Body of pancreas (tissue), 4 donors: ENCODE measurements at regions not wholly inside any gene's neighbourhood (a gene's known extent, or its start where the extent isn't known, plus 50 kb on each side); places are given as distances from the start of the nearest gene placed in this dataset.

Source experiments
- CTCF ChIP-seq, 7 experiments: fragments of 450-650 bp in 4 of 7; fragments of 200-600 bp in 3 of 7; sonication (generic) in 3 of 7; IDR thresholded peaks; one replicate each; pipeline ENCODE4 v1.5.1; 2016 to 2019; ENCODE audit warnings: antibody characterized with exemption in 7 of 7
- POLR2A ChIP-seq, 3 donors: fragments of 450-650 bp; IDR thresholded peaks; one replicate each; pipeline ENCODE4 v1.6.1; 2016; ENCODE audit warnings: antibody characterized with exemption in 3 of 3, mild to moderate bottlenecking in 2 of 3

DNA sequence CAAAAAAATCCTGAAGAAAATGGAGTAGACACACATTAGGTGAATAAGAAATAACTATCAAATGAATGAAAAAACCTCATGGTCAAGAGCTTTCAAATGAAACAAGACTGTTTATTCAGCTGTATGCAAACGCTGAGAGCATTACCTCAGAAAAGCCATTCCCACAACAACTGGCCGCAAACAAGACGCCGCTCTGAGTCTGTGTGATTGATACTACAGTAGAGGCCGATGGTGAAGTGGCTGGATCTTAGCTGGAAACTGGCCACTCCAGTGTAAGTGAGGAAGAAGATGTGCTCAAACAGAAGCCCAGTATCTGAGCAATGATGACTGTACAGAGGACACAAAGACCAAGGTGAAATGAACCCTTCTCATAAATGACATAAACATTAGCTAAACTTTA, 252.4 kb upstream of the GHITM start:
- no peak for TF ChIP-seq CTCF (IDR thresholded peaks at IDR 0.05)
- TF ChIP-seq POLR2A (IDR thresholded peaks at IDR 0.05), result no peak
